AG20443 (cell line): ENCODE measurements at regions not wholly inside any gene's neighbourhood (a gene's known extent, or its start where the extent isn't known, plus 50 kb on each side); places are given as distances from the start of the nearest gene placed in this dataset.
A peak's percentile ranks its signal among the peaks of the same experiment; 100 is the strongest.

Experiments used
- DNase-seq: peaks from one replicate; pipeline ENCODE4 v3.0.0; 2012; ENCODE audit warnings: low spot score, mixed read lengths

DNA sequence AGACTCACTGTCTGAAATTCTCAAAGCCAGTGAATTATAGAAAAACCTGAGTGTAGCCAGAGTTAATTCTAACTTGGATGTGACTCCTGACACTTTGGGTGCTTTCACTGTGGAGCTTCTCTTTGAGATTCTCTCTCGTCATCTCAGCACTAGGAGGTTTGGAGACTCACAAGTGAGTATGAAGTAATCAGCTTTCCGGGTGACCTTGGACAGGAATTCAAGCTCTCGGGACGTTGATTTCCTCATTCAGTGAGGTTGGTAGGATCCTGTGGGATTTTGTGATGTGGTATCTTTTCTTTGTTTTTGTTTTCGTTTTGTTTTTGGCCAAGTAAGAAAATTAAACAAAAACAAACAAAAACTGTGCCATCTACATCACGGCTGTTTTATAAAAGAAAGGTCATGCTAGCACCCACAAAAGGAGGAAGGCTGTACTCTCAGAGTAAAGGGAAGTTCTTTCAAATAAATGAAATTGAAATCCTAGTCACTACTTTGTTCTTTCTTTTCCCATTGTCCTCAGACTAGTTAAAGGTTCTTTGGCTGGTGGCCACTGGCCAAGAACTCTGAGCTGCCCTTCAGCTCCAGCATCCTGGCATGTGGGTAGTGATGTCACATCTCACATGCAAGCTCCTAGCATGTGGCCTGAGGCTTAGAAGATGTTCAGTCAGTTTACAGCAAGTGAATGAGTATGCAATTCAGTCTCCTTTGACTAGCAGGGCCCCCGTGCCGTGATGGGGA is 263.3 kb upstream of the TPM1 start:
- no peak for DNase-seq

DNA sequence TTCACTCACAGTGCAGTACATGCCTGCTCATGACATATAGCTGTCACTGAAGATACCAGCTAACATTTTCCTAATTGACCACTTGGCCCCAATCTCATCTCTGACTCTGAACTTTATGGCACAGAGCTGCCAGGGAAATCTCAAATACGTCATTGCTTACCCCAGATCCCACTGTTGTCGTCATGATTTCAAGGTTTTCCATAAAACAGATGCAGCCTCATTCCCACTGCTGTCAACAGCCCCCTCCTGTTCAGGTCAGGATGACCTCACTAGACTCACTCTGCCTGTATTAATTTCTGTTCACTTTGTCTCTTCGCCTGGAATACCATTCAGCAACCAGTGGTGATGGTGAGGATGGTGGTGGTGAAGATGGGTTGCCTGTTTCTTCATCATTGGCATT is 262.6 kb upstream of the TPM1 start:
- DNase-seq: no peak

- no peak for DNase-seq
These were observed 261.5 kb upstream of the TPM1 start for GRCh38 chr15:62781081-62781497.

DNA sequence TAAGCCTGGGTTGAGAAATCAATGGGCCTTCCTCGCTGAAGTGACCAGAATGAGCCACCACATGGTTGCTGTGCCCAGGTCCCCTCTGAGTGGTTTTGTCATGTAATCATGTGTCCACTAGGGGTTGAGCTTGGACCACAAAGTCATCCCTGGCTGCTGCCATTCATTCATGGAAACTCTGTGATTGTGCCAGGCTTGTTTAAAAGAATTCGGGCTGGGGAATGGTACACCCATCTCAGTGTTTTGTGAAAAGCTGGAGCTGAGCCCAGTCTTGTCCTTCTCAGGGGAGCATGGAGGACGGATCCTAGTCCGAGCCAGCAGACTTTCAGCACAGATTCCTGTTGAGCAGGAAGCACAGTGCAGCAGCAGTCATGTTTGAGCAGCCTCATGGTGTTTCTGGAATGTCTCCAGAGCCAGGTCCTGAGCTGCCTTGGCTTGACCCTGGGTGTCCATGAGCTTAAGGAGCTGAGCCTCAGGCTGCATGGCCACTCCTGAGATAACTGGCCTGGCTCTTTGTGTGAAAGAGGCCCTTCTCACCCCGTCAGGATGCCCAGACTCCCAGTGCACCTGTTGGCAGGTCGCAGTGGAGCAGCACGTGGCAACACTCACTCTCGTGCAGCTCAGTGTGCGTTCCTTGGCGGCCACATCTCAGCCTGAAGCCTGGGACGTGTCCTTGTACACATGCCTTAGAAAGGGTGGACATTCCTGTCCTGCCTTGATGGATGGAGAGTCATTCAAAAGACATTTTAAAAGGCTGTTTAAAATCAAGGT is 260.3 kb upstream of the TPM1 start:
- DNase-seq: peak; percentile 75

GRCh38 chr15:62782896-62783295 is 259.7 kb upstream of the TPM1 start:
- no peak for DNase-seq

- DNase-seq: peak; percentile 80
These were observed 259.1 kb upstream of the TPM1 start for GRCh38 chr15:62783303-62783957.

GRCh38 chr15:62785881-62786828 is 256.4 kb upstream of the TPM1 start:
- DNase-seq: no peak

GRCh38 chr15:62787401-62787800 is 255.1 kb upstream of the TPM1 start:
- DNase-seq: no peak

DNA sequence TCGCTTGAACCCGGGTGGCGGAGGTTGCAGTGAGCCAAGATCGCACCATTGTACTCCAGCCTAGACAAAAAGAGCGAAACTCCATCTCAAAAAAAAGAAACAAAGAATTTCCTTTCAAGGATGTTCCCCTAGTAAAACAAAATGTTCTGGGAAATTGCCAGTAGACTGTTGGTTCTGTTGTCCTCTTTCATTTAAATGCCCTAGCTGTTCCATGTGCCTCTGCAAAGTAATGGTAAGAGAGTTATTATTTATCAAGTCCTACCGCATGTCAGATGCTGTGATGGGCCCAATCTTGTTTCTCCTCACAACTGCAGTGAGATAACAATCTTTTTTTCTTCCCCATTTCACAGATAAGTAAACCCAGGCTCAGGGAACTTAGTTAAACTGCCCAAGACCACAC is 254.3 kb upstream of the TPM1 start:
- no peak for DNase-seq

DNA sequence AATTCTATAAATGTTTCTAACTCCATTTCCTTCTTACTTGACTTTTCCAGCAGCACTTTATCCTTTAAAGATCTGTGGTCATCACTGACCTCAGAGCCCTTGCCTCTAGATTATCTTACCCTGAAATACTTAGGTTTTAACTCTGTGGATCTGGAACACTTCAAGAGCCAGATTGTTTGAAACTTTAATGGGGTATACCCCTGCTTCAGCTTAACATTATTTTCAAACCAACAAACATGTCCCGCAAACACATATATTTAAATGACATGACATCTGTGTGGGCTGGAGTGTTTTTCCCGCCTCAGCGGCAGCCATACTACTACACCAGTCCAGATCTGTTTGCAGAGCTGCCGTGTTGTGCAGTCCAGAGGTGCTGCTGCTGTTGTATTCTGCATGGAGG is 252.0 kb upstream of the TPM1 start:
- DNase-seq: no peak

- DNase-seq: no peak
These were observed 250.9 kb upstream of the TPM1 start for GRCh38 chr15:62791694-62792093.

GRCh38 chr15:62792986-62793751 is 249.4 kb upstream of the TPM1 start:
- no peak for DNase-seq

GRCh38 chr15:62793752-62794144 is 248.8 kb upstream of the TPM1 start:
- DNase-seq: no peak

DNA sequence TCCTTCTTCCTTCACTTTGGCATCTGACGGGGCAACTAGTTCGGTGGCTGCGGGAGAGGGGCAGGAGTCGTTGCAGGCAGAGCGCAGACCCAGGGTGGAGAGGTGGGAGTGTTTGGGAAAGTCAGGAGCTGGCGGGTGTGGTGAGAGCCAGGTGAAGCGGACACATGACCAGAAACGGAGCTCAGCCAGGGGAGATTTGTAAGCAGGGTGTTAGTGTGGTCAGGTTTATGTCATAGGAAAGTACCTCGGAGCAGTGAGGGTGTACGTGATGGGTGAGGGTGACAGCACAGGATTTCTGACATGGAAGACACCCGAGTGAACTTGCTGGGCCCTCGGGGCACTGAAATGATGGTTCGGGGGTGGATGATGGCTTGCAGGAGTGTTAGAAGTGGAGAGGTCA is 247.4 kb upstream of the TPM1 start:
- no peak for DNase-seq

DNA sequence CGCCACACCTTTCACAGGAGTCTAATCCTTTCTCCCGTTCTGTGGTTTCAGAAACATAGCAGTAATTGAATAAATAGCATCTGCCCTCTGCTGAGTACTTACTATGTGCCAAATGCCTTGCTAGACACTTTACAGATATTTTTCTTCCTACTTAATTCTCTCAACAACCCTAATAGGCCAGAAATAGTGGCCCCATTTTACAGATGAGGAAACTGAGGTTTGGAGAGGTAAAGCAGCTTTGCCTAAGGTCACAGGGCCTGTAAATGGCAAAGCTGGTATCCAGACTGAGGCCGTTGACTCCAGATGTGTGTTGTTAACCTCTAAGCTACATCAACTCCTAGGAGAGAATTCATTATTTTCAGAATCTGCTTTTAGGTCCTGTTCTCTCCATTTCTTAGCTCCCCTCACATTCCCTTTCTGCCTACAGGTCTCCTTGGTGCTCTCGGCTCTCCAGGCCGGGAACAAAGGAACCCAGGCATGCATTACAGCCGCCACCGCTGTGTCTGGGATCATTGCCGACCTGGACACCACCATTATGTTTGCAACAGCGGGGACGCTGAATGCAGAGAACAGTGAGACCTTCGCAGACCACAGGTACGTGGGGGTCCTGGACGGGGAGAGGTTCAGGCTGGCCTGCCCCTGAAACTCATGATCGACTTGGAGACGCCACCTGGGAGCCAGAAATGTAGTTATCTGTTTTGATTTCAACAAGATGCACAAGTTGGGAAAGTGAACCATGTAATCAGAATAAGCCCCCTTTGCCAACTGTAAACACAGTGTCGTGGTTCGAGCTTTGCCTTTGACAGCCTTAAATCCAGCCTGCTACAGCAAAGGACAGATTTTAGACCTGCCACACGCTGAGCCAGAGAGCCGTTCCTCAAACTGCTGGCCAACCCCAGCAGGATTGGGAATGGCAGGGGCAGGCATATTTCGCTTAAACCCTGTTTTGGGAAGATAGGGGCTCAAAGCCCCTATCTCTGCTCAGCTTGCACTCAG is 246.5 kb upstream of the TPM1 start:
- no peak for DNase-seq

- DNase-seq: no peak
These were observed 245.4 kb upstream of the TPM1 start for GRCh38 chr15:62797171-62797570.

GRCh38 chr15:62798536-62798935 is 244.0 kb upstream of the TPM1 start:
- no peak for DNase-seq

DNA sequence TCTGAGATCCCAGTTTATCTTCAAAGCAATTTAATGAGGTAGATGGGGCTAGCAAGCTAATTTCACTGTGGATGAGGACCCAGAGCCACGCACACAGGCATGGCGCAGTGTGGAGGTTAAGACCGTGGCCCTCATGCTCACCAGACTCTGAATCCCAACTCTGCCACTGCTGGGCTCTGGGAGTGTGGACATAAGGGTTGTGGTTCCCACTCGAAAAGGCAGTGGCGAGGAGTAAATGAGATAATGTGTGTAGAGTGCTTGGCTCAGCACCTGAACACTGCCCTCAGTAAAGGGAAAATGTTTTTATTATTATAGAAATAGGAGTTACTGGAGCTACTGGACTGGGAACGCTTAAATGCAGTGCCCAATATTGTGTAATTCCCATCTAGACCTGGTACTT is 243.5 kb upstream of the TPM1 start:
- DNase-seq: no peak

DNA sequence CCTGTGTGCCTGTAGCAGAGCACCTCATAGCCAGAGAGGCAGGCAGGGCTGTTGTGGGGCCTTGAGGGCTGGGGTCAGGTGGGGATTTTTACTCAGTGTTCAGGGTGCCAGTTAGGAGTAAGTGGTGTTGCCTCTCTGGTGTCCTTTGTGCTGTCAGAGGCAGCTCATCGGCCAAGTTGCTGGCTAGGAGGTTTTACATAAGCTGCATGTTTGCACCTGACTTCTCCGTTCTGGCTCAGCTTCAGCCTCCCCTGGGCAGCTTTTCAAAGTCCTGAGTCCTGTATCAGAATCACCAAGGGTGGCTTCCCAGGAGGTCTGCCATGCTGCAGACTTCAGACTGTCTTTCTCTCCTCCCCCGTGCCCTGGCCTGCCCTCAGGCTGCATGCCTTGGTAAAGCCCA is 242.6 kb upstream of the TPM1 start:
- no peak for DNase-seq

- no peak for DNase-seq
These were observed 239.9 kb upstream of the TPM1 start for GRCh38 chr15:62802612-62803011.
